Skin epidermis (tissue), 12 donors: ENCODE measurements at regions not wholly inside any gene's neighbourhood (a gene's known extent, or its start where the extent isn't known, plus 50 kb on each side); places are given as distances from the start of the nearest gene placed in this dataset.

Source experiments
- H3K27ac ChIP-seq, 21 experiments: fragments of 200-600 bp; sonication (generic) in 11 of 21; one replicate each; pipeline ENCODE4 v1.5.0; 2020; ENCODE audit warnings: mild to moderate bottlenecking in 3 of 21, inconsistent platforms in 2 of 21, moderate library complexity in 2 of 21
- H3K4me3 ChIP-seq, 7 experiments: fragments of 200-600 bp; sonication (generic) in 2 of 7; one replicate each; pipeline ENCODE4 v1.5.0; 2020; ENCODE audit warnings: inconsistent platforms in 2 of 7, mild to moderate bottlenecking in 2 of 7, moderate library complexity in 1 of 7

GRCh38 chr6:23365732-23366131 is 760.3 kb upstream of the NRSN1 start:
- Histone ChIP-seq H3K4me3 (no peak overlapping the region), H3K27ac (no peak overlapping the region)

GRCh38 chr6:23367311-23367710 is 758.7 kb upstream of the NRSN1 start:
- H3K27ac ChIP-seq, result no peak overlapping the region
- H3K4me3 ChIP-seq, result no peak overlapping the region

GRCh38 chr6:23368557-23368956 is 757.5 kb upstream of the NRSN1 start:
- H3K4me3 ChIP-seq, result no peak overlapping the region

GRCh38 chr6:23370051-23370450 is 756.0 kb upstream of the NRSN1 start:
- Histone ChIP-seq H3K4me3 (no peak overlapping the region), H3K27ac (no peak overlapping the region)

More at GRCh38 chr6:23368557-23368956, 757.5 kb upstream of the NRSN1 start:
- H3K27ac ChIP-seq, result no peak overlapping the region

- no peak overlapping the region for H3K27ac ChIP-seq
- no peak overlapping the region for H3K4me3 ChIP-seq
Measured at GRCh38 chr6:23371132-23371915, 754.7 kb upstream of the NRSN1 start.

GRCh38 chr6:23377830-23378229 is 748.2 kb upstream of the NRSN1 start:
- H3K27ac ChIP-seq, result no peak overlapping the region

GRCh38 chr6:23380465-23380864 is 745.5 kb upstream of the NRSN1 start:
- Histone ChIP-seq H3K27ac (no peak overlapping the region), H3K4me3 (no peak overlapping the region)

More at GRCh38 chr6:23377830-23378229, 748.2 kb upstream of the NRSN1 start:
- H3K4me3 ChIP-seq, result no peak overlapping the region

GRCh38 chr6:23388086-23388783 is 737.8 kb upstream of the NRSN1 start:
- no peak overlapping the region for H3K27ac ChIP-seq
- H3K4me3 ChIP-seq, result no peak overlapping the region

GRCh38 chr6:23389386-23389785 is 736.6 kb upstream of the NRSN1 start:
- H3K27ac ChIP-seq, result no peak overlapping the region
- no peak overlapping the region for H3K4me3 ChIP-seq

GRCh38 chr6:23390221-23390620 is 735.8 kb upstream of the NRSN1 start:
- Histone ChIP-seq H3K4me3 (no peak overlapping the region), H3K27ac (no peak overlapping the region)

GRCh38 chr6:23394681-23395080 is 731.3 kb upstream of the NRSN1 start:
- no peak overlapping the region for H3K27ac ChIP-seq
- H3K4me3 ChIP-seq, result no peak overlapping the region

GRCh38 chr6:23395381-23395780 is 730.6 kb upstream of the NRSN1 start:
- H3K27ac ChIP-seq, result no peak overlapping the region
- H3K4me3 ChIP-seq, result no peak overlapping the region

GRCh38 chr6:23396949-23397348 is 729.1 kb upstream of the NRSN1 start:
- H3K4me3 ChIP-seq, result no peak overlapping the region
- no peak overlapping the region for H3K27ac ChIP-seq

GRCh38 chr6:23403460-23403859 is 722.6 kb upstream of the NRSN1 start:
- H3K4me3 ChIP-seq, result no peak overlapping the region
- H3K27ac ChIP-seq, result no peak overlapping the region

- Histone ChIP-seq H3K27ac (no peak overlapping the region), H3K4me3 (no peak overlapping the region)
Measured at GRCh38 chr6:23409531-23409930, 716.5 kb upstream of the NRSN1 start.

- no peak overlapping the region for H3K4me3 ChIP-seq
Measured at GRCh38 chr6:23410439-23410838, 715.6 kb upstream of the NRSN1 start.

GRCh38 chr6:23412770-23413169 is 713.2 kb upstream of the NRSN1 start:
- no peak overlapping the region for H3K4me3 ChIP-seq

More at GRCh38 chr6:23410439-23410838, 715.6 kb upstream of the NRSN1 start:
- H3K27ac ChIP-seq, result no peak overlapping the region

GRCh38 chr6:23413327-23414050 is 712.5 kb upstream of the NRSN1 start:
- no peak overlapping the region for H3K27ac ChIP-seq
- H3K4me3 ChIP-seq, result no peak overlapping the region

More at GRCh38 chr6:23412770-23413169, 713.2 kb upstream of the NRSN1 start:
- H3K27ac ChIP-seq, result no peak overlapping the region

GRCh38 chr6:23414051-23414445 is 712.0 kb upstream of the NRSN1 start:
- no peak overlapping the region for H3K27ac ChIP-seq
- no peak overlapping the region for H3K4me3 ChIP-seq

- Histone ChIP-seq H3K27ac (no peak overlapping the region), H3K4me3 (no peak overlapping the region)
Measured at GRCh38 chr6:23414922-23415321, 711.1 kb upstream of the NRSN1 start.
